DOHH2 (cell line): ENCODE measurements at regions not wholly inside any gene's neighbourhood (a gene's known extent, or its start where the extent isn't known, plus 50 kb on each side); places are given as distances from the start of the nearest gene placed in this dataset.

Experiments
- H3F3A ChIP-seq: fragments of 200-600 bp; sonication (generic), shearing (Covaris generic); 2 replicates; pipeline ENCODE4 v1.6.0; 2016; ENCODE audit warnings: antibody characterized with exemption, mild to moderate bottlenecking; ENCODE audit not compliant: control insufficient read depth, insufficient read depth
- H3K27ac ChIP-seq: fragments of 200-600 bp; sonication (generic); 2 replicates; pipeline ENCODE4 v1.5.1; 2014; ENCODE audit warnings: low read depth, mild to moderate bottlenecking, low read length, moderate library complexity
- H3K27me3 ChIP-seq: fragments of 200-600 bp; sonication (generic); 2 replicates; pipeline ENCODE4 v1.6.1; 2014; ENCODE audit warnings: mild to moderate bottlenecking, low read length, mixed read lengths; ENCODE audit not compliant: control insufficient read depth
- H3K36me3 ChIP-seq: fragments of 200-600 bp; sonication (generic); 2 replicates; pipeline ENCODE4 v1.6.1; 2014; ENCODE audit warnings: mild to moderate bottlenecking, low read length, moderate library complexity, mixed read lengths; ENCODE audit not compliant: control insufficient read depth
- H3K4me1 ChIP-seq: fragments of 200-600 bp; sonication (generic); 2 replicates; pipeline ENCODE4 v1.6.1; 2014; ENCODE audit warnings: mild to moderate bottlenecking, low read length, mixed read lengths; ENCODE audit not compliant: control insufficient read depth
- H3K4me2 ChIP-seq: fragments of 200-600 bp; sonication (generic); 2 replicates; pipeline ENCODE4 v1.6.0; 2014; ENCODE audit warnings: mild to moderate bottlenecking, low read length, moderate library complexity
- H3K4me3 ChIP-seq: fragments of 200-600 bp; sonication (generic); 2 replicates; pipeline ENCODE4 v1.5.1; 2014; ENCODE audit warnings: mild to moderate bottlenecking, low read length, mixed read lengths
- H3K79me2 ChIP-seq: fragments of 200-600 bp; sonication (generic); 2 replicates; pipeline ENCODE4 v1.6.1; 2014; ENCODE audit warnings: mild to moderate bottlenecking, low read length, mixed read lengths; ENCODE audit not compliant: control insufficient read depth
- H3K9me2 ChIP-seq: fragments of 200-600 bp; sonication (generic); replicated peaks from 2 replicates; pipeline ENCODE4 v1.6.1; 2014; ENCODE audit warnings: mild to moderate bottlenecking, low read length, mixed read lengths; ENCODE audit not compliant: control insufficient read depth
- H3K9me3 ChIP-seq: fragments of 200-600 bp; sonication (generic); 2 replicates; pipeline ENCODE4 v1.6.1; 2014; ENCODE audit warnings: antibody characterized with exemption, low read length, mixed read lengths; ENCODE audit not compliant: control insufficient read depth, insufficient read depth
- H4K20me1 ChIP-seq: fragments of 200-600 bp; sonication (generic); 2 replicates; pipeline ENCODE4 v1.6.0; 2014; ENCODE audit warnings: low read depth, mild to moderate bottlenecking, antibody characterized with exemption, low read length, moderate library complexity; ENCODE audit not compliant: control insufficient read depth, insufficient read depth
- EZH2phosphoT487 ChIP-seq: fragments of 200-600 bp; sonication (generic); IDR thresholded peaks from 2 replicates; pipeline ENCODE4 v1.6.1; 2017; ENCODE audit warnings: borderline replicate concordance, mild to moderate bottlenecking, antibody characterized with exemption, low read length, moderate library complexity, mixed read lengths
- TF ChIP-seq, protein P1 (sequence below): fragments of 200-600 bp; sonication (generic); IDR thresholded peaks from one replicate; pipeline ENCODE4 v1.5.1; 2014; ENCODE audit warnings: antibody characterized with exemption, mild to moderate bottlenecking, low read depth, low read length; ENCODE audit not compliant: poor library complexity, severe bottlenecking

DNA sequence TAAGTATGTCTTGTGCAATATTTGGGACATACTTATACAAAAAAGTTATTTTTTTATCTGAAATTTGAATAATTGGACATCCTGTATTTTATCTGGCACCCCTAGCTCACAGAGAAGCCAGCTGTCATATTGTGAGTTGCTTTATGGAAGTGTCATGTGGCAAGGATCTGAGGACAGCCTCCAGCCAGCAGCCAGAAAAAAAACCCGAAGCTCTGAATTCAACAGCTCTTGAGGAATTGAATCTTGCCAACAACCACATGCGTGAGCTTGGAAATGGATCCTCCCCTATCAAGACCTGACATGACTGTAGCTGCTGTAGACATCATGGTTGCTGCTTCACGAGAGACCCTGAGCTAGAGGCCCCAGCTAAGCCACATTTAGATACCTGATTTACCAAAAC lies 187.2 kb upstream of the SHISA6 start:
- H3K27ac ChIP-seq = no peak overlapping the region
- TF ChIP-seq, protein P1, sequence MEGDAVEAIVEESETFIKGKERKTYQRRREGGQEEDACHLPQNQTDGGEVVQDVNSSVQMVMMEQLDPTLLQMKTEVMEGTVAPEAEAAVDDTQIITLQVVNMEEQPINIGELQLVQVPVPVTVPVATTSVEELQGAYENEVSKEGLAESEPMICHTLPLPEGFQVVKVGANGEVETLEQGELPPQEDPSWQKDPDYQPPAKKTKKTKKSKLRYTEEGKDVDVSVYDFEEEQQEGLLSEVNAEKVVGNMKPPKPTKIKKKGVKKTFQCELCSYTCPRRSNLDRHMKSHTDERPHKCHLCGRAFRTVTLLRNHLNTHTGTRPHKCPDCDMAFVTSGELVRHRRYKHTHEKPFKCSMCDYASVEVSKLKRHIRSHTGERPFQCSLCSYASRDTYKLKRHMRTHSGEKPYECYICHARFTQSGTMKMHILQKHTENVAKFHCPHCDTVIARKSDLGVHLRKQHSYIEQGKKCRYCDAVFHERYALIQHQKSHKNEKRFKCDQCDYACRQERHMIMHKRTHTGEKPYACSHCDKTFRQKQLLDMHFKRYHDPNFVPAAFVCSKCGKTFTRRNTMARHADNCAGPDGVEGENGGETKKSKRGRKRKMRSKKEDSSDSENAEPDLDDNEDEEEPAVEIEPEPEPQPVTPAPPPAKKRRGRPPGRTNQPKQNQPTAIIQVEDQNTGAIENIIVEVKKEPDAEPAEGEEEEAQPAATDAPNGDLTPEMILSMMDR = no peak
- no peak for TF ChIP-seq EZH2phosphoT487

DNA sequence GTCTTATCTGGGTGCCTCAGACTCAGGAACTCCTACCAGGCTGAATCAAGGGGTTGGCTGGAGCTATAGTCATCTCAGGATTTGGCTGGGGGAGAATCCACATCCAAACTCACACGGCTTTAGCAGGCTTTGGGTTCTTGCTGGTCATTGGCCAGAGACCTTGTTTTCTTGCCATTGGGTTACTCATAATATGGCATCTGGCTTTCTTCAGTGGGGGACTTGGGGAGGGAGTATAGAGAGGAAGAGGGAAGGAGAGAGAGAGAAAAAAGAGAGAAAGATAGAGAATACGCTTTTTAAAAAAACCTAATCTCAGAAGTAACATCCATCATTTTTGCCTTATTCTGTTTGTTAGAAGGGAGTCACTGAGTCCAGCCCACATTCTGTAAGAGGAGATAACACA lies 191.5 kb upstream of the SHISA6 start:
- H3K9me2 ChIP-seq = no peaks in the 10 kb centered on the region
- no peak overlapping the region for H3K4me2 ChIP-seq
- H3K36me3 ChIP-seq = no peaks in the 10 kb centered on the region
- no peaks in the 10 kb centered on the region for H3K79me2 ChIP-seq
- H3K4me3 ChIP-seq = no peak overlapping the region
- no peak overlapping the region for H3K27ac ChIP-seq
- no peaks in the 10 kb centered on the region for H4K20me1 ChIP-seq
- no peaks in the 10 kb centered on the region for H3K9me3 ChIP-seq
- no peaks in the 10 kb centered on the region for H3F3A ChIP-seq
- TF ChIP-seq EZH2phosphoT487 = no peak
- H3K27me3 ChIP-seq = no peaks in the 10 kb centered on the region
- no peaks in the 10 kb centered on the region for H3K4me1 ChIP-seq

More for the DNA sequence above, 187.2 kb upstream of the SHISA6 start:
- no peaks in the 10 kb centered on the region for H3K36me3 ChIP-seq
- no peaks in the 10 kb centered on the region for H3K27me3 ChIP-seq
- no peak overlapping the region for H3K4me2 ChIP-seq
- H3K4me1 ChIP-seq = no peaks in the 10 kb centered on the region
- H3K79me2 ChIP-seq = no peaks in the 10 kb centered on the region
- no peaks in the 10 kb centered on the region for H3K9me2 ChIP-seq
- no peaks in the 10 kb centered on the region for H3K9me3 ChIP-seq
- H3K4me3 ChIP-seq = no peak overlapping the region
- no peaks in the 10 kb centered on the region for H3F3A ChIP-seq
- no peaks in the 10 kb centered on the region for H4K20me1 ChIP-seq

DNA sequence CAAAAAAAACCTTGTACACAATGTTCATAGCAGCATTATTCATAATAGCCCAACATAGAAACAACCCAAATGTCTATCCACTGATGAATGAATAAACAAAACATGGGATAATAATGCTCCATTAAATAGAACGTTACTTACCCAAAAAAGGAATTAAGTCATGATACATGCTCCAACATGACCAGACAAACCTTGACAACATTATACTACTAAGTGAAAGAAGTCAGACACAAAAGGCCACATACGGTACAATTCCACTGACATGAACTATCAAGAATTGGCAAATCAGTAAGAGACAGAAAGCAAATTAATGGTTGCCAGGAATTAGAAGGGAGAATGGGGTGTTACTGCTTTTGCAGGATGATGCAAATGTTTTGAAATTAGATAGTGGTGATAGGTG lies 193.8 kb upstream of the SHISA6 start:
- Histone ChIP-seq H3K79me2 (no peaks in the 10 kb centered on the region), H3K4me1 (no peaks in the 10 kb centered on the region), H3K27me3 (no peaks in the 10 kb centered on the region), H3F3A (no peaks in the 10 kb centered on the region), H3K9me3 (no peaks in the 10 kb centered on the region), H3K36me3 (no peaks in the 10 kb centered on the region), H3K4me3 (no peak overlapping the region), H3K9me2 (no peaks in the 10 kb centered on the region), H3K27ac (no peak overlapping the region), H4K20me1 (no peaks in the 10 kb centered on the region), H3K4me2 (no peak overlapping the region)
- no peak for TF ChIP-seq EZH2phosphoT487
- TF ChIP-seq, protein P1 = no peak

DNA sequence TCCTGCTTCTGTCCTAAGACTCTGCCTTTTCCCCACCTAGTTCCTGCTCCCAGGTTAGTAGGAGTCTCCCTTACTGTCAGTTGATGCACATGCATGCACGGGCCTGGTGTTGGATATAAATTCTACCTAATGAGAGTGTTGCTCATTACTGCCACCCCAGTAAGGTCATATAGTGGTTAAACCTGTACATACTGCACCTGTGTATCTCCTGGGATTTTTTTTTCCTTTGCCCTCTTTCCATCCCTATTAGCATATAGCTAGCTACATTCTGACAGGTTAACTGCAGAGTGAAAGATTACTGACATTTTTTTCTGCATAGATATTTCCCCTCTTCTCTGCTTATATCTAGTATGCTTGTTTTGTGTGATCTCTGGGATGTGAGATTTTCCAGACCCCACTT lies 201.5 kb upstream of the PIRT start:
- Histone ChIP-seq H3K4me1 (no peaks in the 10 kb centered on the region), H3K4me3 (no peak overlapping the region), H3F3A (no peaks in the 10 kb centered on the region), H4K20me1 (no peaks in the 10 kb centered on the region), H3K9me2 (no peaks in the 10 kb centered on the region), H3K36me3 (no peaks in the 10 kb centered on the region), H3K27me3 (no peaks in the 10 kb centered on the region), H3K9me3 (no peaks in the 10 kb centered on the region; the same call in 1 of the 2 replicates), H3K79me2 (no peaks in the 10 kb centered on the region), H3K4me2 (no peak overlapping the region), H3K27ac (no peak overlapping the region)
- TF ChIP-seq EZH2phosphoT487 = no peak
- TF ChIP-seq, protein P1 = no peak
